OCI-LY1 (cell line): ENCODE measurements at regions not wholly inside any gene's neighbourhood (a gene's known extent, or its start where the extent isn't known, plus 50 kb on each side); places are given as distances from the start of the nearest gene placed in this dataset.

Experiments used
- H2AFZ ChIP-seq: fragments of 200-600 bp; sonication (generic), shearing (Covaris generic); 2 replicates; pipeline ENCODE4 v1.6.0; 2014; ENCODE audit warnings: antibody characterized with exemption, mild to moderate bottlenecking, low read length
- H3F3A ChIP-seq: fragments of 200-600 bp; sonication (generic), shearing (Covaris generic); 2 replicates; pipeline ENCODE4 v1.6.0; 2014; ENCODE audit warnings: mild to moderate bottlenecking, antibody characterized with exemption, low read length, moderate library complexity; ENCODE audit not compliant: insufficient read depth
- H3K27ac ChIP-seq: fragments of 200-600 bp; sonication (generic); 2 replicates; pipeline ENCODE4 v1.5.1; 2014; ENCODE audit warnings: low read length, mixed run types, mild to moderate bottlenecking, low read depth; ENCODE audit not compliant: poor library complexity, severe bottlenecking
- H3K27me3 ChIP-seq: fragments of 200-600 bp; sonication (generic); 2 replicates; pipeline ENCODE4 v1.6.0; 2014; ENCODE audit warnings: antibody characterized with exemption, mild to moderate bottlenecking, low read length, moderate library complexity; ENCODE audit not compliant: insufficient read depth
- H3K36me3 ChIP-seq: fragments of 200-600 bp; sonication (generic); 2 replicates; pipeline ENCODE4 v1.6.1; 2014; ENCODE audit warnings: mild to moderate bottlenecking, antibody characterized with exemption, low read length, moderate library complexity, mixed read lengths; ENCODE audit not compliant: insufficient read depth
- H3K4me1 ChIP-seq: fragments of 200-600 bp; sonication (generic); 2 replicates; pipeline ENCODE4 v1.5.1; 2014; ENCODE audit warnings: mild to moderate bottlenecking, low read length, moderate library complexity; ENCODE audit not compliant: insufficient read depth, severe bottlenecking
- H3K4me2 ChIP-seq: fragments of 200-600 bp; sonication (generic), shearing (Covaris generic); 2 replicates; pipeline ENCODE4 v1.6.1; 2014; ENCODE audit warnings: low read length
- H3K4me3 ChIP-seq: fragments of 200-600 bp; sonication (generic); 2 replicates; pipeline ENCODE4 v1.5.1; 2014; ENCODE audit warnings: low read length, low read depth, mild to moderate bottlenecking, mixed read lengths; ENCODE audit not compliant: poor library complexity, severe bottlenecking
- H3K79me2 ChIP-seq: fragments of 200-600 bp; shearing (Covaris generic); 2 replicates; pipeline ENCODE4 v1.6.1; 2016; ENCODE audit warnings: mixed run types, low read length, mixed read lengths; ENCODE audit not compliant: insufficient read depth
- H3K9ac ChIP-seq: fragments of 200-600 bp; sonication (generic), shearing (Covaris generic); 2 replicates; pipeline ENCODE4 v1.6.1; 2014; ENCODE audit warnings: mild to moderate bottlenecking, low read length, mixed read lengths
- H3K9me2 ChIP-seq: fragments of 200-600 bp; sonication (generic), shearing (Covaris generic); 2 replicates; pipeline ENCODE4 v1.6.1; 2014; ENCODE audit warnings: low read depth, mild to moderate bottlenecking, low read length, mixed read lengths
- H3K9me3 ChIP-seq: fragments of 200-600 bp; shearing (Covaris generic); 2 replicates; pipeline ENCODE4 v1.6.1; 2014; ENCODE audit warnings: low read length, mixed read lengths
- H4K20me1 ChIP-seq: fragments of 200-600 bp; sonication (generic), shearing (Covaris generic); 2 replicates; pipeline ENCODE4 v1.6.0; 2016; ENCODE audit warnings: mild to moderate bottlenecking, low read length; ENCODE audit not compliant: insufficient read depth
- EZH2 ChIP-seq: fragments of 200-600 bp; sonication (generic), shearing (Covaris generic); IDR thresholded peaks from 2 replicates; pipeline ENCODE4 v1.8.0; 2017; ENCODE audit warnings: borderline replicate concordance, mixed run types, mild to moderate bottlenecking, antibody characterized with exemption, low read length, moderate library complexity, mixed read lengths
- TF ChIP-seq, protein P1 (sequence below): fragments of 200-600 bp; sonication (generic), shearing (Covaris generic); IDR thresholded peaks from 2 replicates; pipeline ENCODE4 v1.5.1; 2017; ENCODE audit warnings: mild to moderate bottlenecking, antibody characterized with exemption, low read length, moderate library complexity, mixed read lengths

DNA sequence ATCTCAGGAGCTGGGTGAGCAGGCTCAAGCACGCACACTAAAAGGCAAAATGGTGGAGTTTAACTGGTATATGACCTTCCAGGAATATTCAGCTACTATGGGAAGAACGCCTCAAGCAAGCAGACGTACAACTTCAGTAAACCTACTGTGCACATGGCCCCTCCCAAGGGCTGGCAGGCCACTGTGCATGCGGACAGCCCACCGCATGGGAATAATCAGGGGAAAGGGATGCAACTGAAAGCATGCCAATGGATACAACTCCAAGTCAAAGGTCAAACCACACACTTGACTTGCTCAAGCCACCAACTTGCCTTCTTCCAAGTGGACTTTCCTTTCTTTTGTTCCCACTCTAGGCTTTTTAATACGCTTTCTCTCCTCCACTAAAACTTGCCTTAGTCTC, 121.6 kb upstream of the SNTG2 start:
- Histone ChIP-seq H4K20me1 (no peaks in the 10 kb centered on the region), H3K36me3 (no peaks in the 10 kb centered on the region), H3K27ac (no peak overlapping the region), H3K9ac (no peak overlapping the region), H3K79me2 (no peaks in the 10 kb centered on the region), H3K4me2 (no peak overlapping the region), H3K4me3 (no peak overlapping the region), H3K9me2 (no peaks in the 10 kb centered on the region), H3F3A (no peaks in the 10 kb centered on the region), H3K4me1 (no peaks in the 10 kb centered on the region), H2AFZ (no peak overlapping the region), H3K9me3 (no peaks in the 10 kb centered on the region), H3K27me3 (no peaks in the 10 kb centered on the region)
- TF ChIP-seq, protein P1, sequence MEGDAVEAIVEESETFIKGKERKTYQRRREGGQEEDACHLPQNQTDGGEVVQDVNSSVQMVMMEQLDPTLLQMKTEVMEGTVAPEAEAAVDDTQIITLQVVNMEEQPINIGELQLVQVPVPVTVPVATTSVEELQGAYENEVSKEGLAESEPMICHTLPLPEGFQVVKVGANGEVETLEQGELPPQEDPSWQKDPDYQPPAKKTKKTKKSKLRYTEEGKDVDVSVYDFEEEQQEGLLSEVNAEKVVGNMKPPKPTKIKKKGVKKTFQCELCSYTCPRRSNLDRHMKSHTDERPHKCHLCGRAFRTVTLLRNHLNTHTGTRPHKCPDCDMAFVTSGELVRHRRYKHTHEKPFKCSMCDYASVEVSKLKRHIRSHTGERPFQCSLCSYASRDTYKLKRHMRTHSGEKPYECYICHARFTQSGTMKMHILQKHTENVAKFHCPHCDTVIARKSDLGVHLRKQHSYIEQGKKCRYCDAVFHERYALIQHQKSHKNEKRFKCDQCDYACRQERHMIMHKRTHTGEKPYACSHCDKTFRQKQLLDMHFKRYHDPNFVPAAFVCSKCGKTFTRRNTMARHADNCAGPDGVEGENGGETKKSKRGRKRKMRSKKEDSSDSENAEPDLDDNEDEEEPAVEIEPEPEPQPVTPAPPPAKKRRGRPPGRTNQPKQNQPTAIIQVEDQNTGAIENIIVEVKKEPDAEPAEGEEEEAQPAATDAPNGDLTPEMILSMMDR, result no peak
- no peak for TF ChIP-seq EZH2

DNA sequence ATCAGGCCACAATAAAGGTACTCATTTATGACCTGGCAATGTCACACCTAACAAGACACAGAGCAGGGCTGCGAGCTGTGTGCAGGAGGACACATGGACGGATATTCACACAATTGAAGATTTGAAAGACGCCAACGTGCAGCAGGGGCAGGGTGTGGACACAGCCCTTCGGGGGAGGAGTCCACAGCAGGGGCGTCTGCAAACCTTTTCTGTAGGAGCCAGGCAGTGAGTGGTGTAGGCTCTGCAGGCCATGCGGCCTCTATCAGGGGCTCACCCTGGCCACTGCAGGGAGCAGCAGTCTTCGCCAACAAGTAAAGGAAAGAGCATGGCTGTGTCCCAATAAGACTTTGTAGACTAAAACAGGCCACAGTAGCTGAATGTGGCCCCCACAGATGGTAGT, 125.7 kb upstream of the SNTG2 start:
- Histone ChIP-seq H3K4me3 (no peak overlapping the region), H3K4me1 (no peaks in the 10 kb centered on the region), H3K9me2 (no peaks in the 10 kb centered on the region), H3K27ac (no peak overlapping the region), H3K9ac (no peak overlapping the region), H3K9me3 (no peaks in the 10 kb centered on the region), H3K79me2 (no peaks in the 10 kb centered on the region), H3K4me2 (no peak overlapping the region), H3K27me3 (no peaks in the 10 kb centered on the region), H3K36me3 (no peaks in the 10 kb centered on the region), H3F3A (no peaks in the 10 kb centered on the region), H2AFZ (no peak overlapping the region), H4K20me1 (no peaks in the 10 kb centered on the region)
- TF ChIP-seq EZH2, result no peak
- TF ChIP-seq, protein P1, result no peak

DNA sequence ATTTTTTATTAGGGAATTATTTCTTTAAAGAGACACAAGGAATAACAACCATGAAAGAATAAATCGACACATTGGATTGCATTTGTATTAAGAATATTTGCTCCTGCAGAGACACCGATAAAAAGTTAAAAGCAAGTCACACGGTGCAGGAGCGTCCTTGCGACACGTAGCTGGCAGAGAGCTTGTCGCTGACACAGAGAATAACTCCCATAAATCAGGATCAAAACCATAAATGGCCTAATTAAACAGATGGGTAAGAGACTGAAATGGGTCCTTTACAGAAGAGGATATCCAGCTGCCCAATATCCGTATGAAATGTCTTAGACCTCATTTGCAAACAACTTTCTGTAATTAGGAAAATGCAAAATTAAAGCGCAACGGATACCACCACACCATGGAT, 126.1 kb upstream of the SNTG2 start:
- Histone ChIP-seq H3K79me2 (no peaks in the 10 kb centered on the region), H3K36me3 (no peaks in the 10 kb centered on the region), H3K4me3 (no peak overlapping the region), H4K20me1 (no peaks in the 10 kb centered on the region), H3K9me2 (no peaks in the 10 kb centered on the region), H3K27me3 (no peaks in the 10 kb centered on the region), H3K9ac (no peak overlapping the region), H3K9me3 (no peaks in the 10 kb centered on the region), H2AFZ (no peak overlapping the region), H3K4me2 (no peak overlapping the region), H3K27ac (no peak overlapping the region), H3F3A (no peaks in the 10 kb centered on the region), H3K4me1 (no peaks in the 10 kb centered on the region)
- TF ChIP-seq, protein P1, result no peak
- no peak for TF ChIP-seq EZH2
